Mesendoderm (in vitro differentiated cells): ENCODE measurements at regions not wholly inside any gene's neighbourhood (a gene's known extent, or its start where the extent isn't known, plus 50 kb on each side); places are given as distances from the start of the nearest gene placed in this dataset.

Experiments used
- DNase-seq: peaks from one replicate; pipeline ENCODE4 v3.0.0; 2013
- H2AK5ac ChIP-seq: 2 replicates; pipeline ENCODE4 v1.6.1; 2013; ENCODE audit warnings: low read length, inconsistent platforms
- H2BK120ac ChIP-seq: 2 replicates; pipeline ENCODE4 v1.6.1; 2013; ENCODE audit warnings: low read depth, mild to moderate bottlenecking, low read length, moderate library complexity, mixed read lengths
- H2BK15ac ChIP-seq: replicated peaks from 2 replicates; pipeline ENCODE4 v1.6.1; 2013; ENCODE audit warnings: low read depth, mild to moderate bottlenecking, moderate library complexity
- H2BK5ac ChIP-seq: 2 replicates; pipeline ENCODE4 v1.6.1; 2013; ENCODE audit warnings: low read length, inconsistent platforms
- H3K18ac ChIP-seq: 2 replicates; pipeline ENCODE4 v1.6.1; 2013; ENCODE audit warnings: mild to moderate bottlenecking, low read length, mixed read lengths
- H3K23ac ChIP-seq: one replicate; pipeline ENCODE4 v1.6.1; 2013; ENCODE audit warnings: low read length
- H3K27ac ChIP-seq: 2 replicates; pipeline ENCODE4 v1.5.1; 2013; ENCODE audit warnings: low read depth, mild to moderate bottlenecking, inconsistent platforms, low read length, moderate library complexity
- H3K27me3 ChIP-seq: 2 replicates; pipeline ENCODE4 v1.6.1; 2013; ENCODE audit warnings: low read length, control low read depth, mild to moderate bottlenecking, inconsistent platforms; ENCODE audit not compliant: insufficient read depth, poor library complexity
- H3K36me3 ChIP-seq: 2 replicates; pipeline ENCODE4 v1.6.1; 2013; ENCODE audit warnings: low read length, inconsistent platforms; ENCODE audit not compliant: control insufficient read depth, insufficient read depth
- H3K4ac ChIP-seq: one replicate; pipeline ENCODE4 v1.6.1; 2013; ENCODE audit warnings: low read depth, mild to moderate bottlenecking, low read length, moderate library complexity
- H3K4me1 ChIP-seq: 2 replicates; pipeline ENCODE4 v1.6.1; 2013; ENCODE audit warnings: low read depth, low read length, inconsistent platforms; ENCODE audit not compliant: control insufficient read depth
- H3K4me2 ChIP-seq: 2 replicates; pipeline ENCODE4 v1.6.1; 2013; ENCODE audit warnings: low read length
- H3K4me3 ChIP-seq: 2 replicates; pipeline ENCODE4 v1.5.1; 2013; ENCODE audit warnings: mild to moderate bottlenecking, low read length
- H3K56ac ChIP-seq: one replicate; pipeline ENCODE4 v1.6.1; 2013; ENCODE audit warnings: low read length
- H3K79me1 ChIP-seq: 2 replicates; pipeline ENCODE4 v1.6.1; 2013; ENCODE audit warnings: low read length, inconsistent platforms
- H3K79me2 ChIP-seq: 2 replicates; pipeline ENCODE4 v1.6.1; 2013; ENCODE audit warnings: mild to moderate bottlenecking, low read length; ENCODE audit not compliant: control insufficient read depth, insufficient read depth
- H3K9ac ChIP-seq: 2 replicates; pipeline ENCODE4 v1.6.1; 2013; ENCODE audit warnings: low read length, inconsistent platforms
- H4K5ac ChIP-seq: one replicate; pipeline ENCODE4 v1.6.1; 2013; ENCODE audit warnings: low read length
- H4K8ac ChIP-seq: one replicate; pipeline ENCODE4 v1.6.1; 2013; ENCODE audit warnings: low read depth, mild to moderate bottlenecking, control low read depth, low read length, moderate library complexity
- WGBS: extraction: QIAGEN DNeasy Blood & Tissue Kit; methylation state at CpG from one replicate; pipeline ENCODE4 v1.1.7; 2013; ENCODE audit warnings: low lambda C conversion rate, missing lambda C conversion rate; ENCODE audit not compliant: insufficient coverage; ENCODE audit errors: extremely low coverage; 5-methylcytosine and 5-hydroxymethylcytosine counted together

GRCh38 chr20:12225898-12226297, 308.2 kb downstream of the BTBD3 start:
- no peak overlapping the region for H3K4ac ChIP-seq
- peaks cover 2% of the 10 kb centered on the region for H3K27me3 ChIP-seq
- no peaks in the 10 kb centered on the region for H3K79me2 ChIP-seq
- WGBS = no CpG with 5 or more reads among the region's 1 CpG
- no peak overlapping the region for H4K8ac ChIP-seq
- H3K4me2 ChIP-seq = no peak overlapping the region
- H3K56ac ChIP-seq = no peak overlapping the region
- H3K79me1 ChIP-seq = no peaks in the 10 kb centered on the region
- H2BK5ac ChIP-seq = no peak overlapping the region
- no peak overlapping the region for H2BK120ac ChIP-seq
- H2AK5ac ChIP-seq = no peak overlapping the region
- no peaks in the 10 kb centered on the region for H3K36me3 ChIP-seq
- H3K27ac ChIP-seq = no peak overlapping the region
- H4K5ac ChIP-seq = no peak overlapping the region
- no peak overlapping the region for H3K9ac ChIP-seq
- no peak for DNase-seq
- no peak overlapping the region for H2BK15ac ChIP-seq
- H3K23ac ChIP-seq = no peak overlapping the region
- no peak overlapping the region for H3K18ac ChIP-seq
- no peak overlapping the region for H3K4me3 ChIP-seq
- H3K4me1 ChIP-seq = no peaks in the 10 kb centered on the region

- H2BK120ac ChIP-seq = no peak overlapping the region
- H3K4me2 ChIP-seq = no peak overlapping the region
- H3K23ac ChIP-seq = no peak overlapping the region
- no peak overlapping the region for H3K4me3 ChIP-seq
- H3K27ac ChIP-seq = no peak overlapping the region
- H4K5ac ChIP-seq = no peak overlapping the region
- H3K56ac ChIP-seq = no peak overlapping the region
- peaks cover 2% of the 10 kb centered on the region for H3K27me3 ChIP-seq
- H3K36me3 ChIP-seq = no peaks in the 10 kb centered on the region
- H3K4me1 ChIP-seq = no peaks in the 10 kb centered on the region
- no peak overlapping the region for H2BK15ac ChIP-seq
- no peak for DNase-seq
- no peak overlapping the region for H4K8ac ChIP-seq
- H3K18ac ChIP-seq = no peak overlapping the region
- H2AK5ac ChIP-seq = no peak overlapping the region
- no peak overlapping the region for H3K9ac ChIP-seq
- H3K79me2 ChIP-seq = no peaks in the 10 kb centered on the region
- no peak overlapping the region for H3K4ac ChIP-seq
- H2BK5ac ChIP-seq = no peak overlapping the region
- no peaks in the 10 kb centered on the region for H3K79me1 ChIP-seq
Observed at GRCh38 chr20:12229891-12230290, 312.2 kb downstream of the BTBD3 start.

- Histone ChIP-seq H2BK5ac (no peak overlapping the region), H3K9ac (no peak overlapping the region), H3K79me2 (no peaks in the 10 kb centered on the region), H3K56ac (no peak overlapping the region), H3K36me3 (no peaks in the 10 kb centered on the region), H3K27me3 (no peaks in the 10 kb centered on the region), H3K4me1 (no peaks in the 10 kb centered on the region), H2AK5ac (no peak overlapping the region), H3K4me2 (no peak overlapping the region), H3K23ac (no peak overlapping the region), H3K79me1 (no peaks in the 10 kb centered on the region), H3K4me3 (no peak overlapping the region), H2BK120ac (no peak overlapping the region), H4K5ac (no peak overlapping the region), H3K18ac (no peak overlapping the region), H3K4ac (no peak overlapping the region), H4K8ac (no peak overlapping the region), H3K27ac (no peak overlapping the region), H2BK15ac (no peak overlapping the region)
- no peak for DNase-seq
- no CpG with 5 or more reads among the region's 6 CpGs for WGBS
Observed at GRCh38 chr20:12237772-12238171, 320.1 kb downstream of the BTBD3 start.

GRCh38 chr20:12241065-12241464, 323.4 kb downstream of the BTBD3 start:
- Histone ChIP-seq H2BK5ac (no peak overlapping the region), H3K4me3 (no peak overlapping the region)

GRCh38 chr20:12243327-12243726, 325.6 kb downstream of the BTBD3 start:
- Histone ChIP-seq H3K4me2 (no peak overlapping the region), H3K36me3 (no peaks in the 10 kb centered on the region), H3K23ac (no peak overlapping the region), H3K79me1 (no peaks in the 10 kb centered on the region), H3K27me3 (no peaks in the 10 kb centered on the region), H4K5ac (no peak overlapping the region), H3K79me2 (no peaks in the 10 kb centered on the region), H2BK5ac (no peak overlapping the region), H3K4me1 (no peaks in the 10 kb centered on the region), H3K27ac (no peak overlapping the region), H3K56ac (no peak overlapping the region), H3K9ac (no peak overlapping the region), H2AK5ac (no peak overlapping the region), H2BK15ac (no peak overlapping the region), H2BK120ac (no peak overlapping the region), H4K8ac (no peak overlapping the region), H3K4me3 (no peak overlapping the region), H3K4ac (no peak overlapping the region), H3K18ac (no peak overlapping the region)
- WGBS = no CpG with 5 or more reads among the region's 5 CpGs
- no peak for DNase-seq

More at GRCh38 chr20:12241065-12241464, 323.4 kb downstream of the BTBD3 start:
- Histone ChIP-seq H3K4me2 (no peak overlapping the region), H3K27ac (no peak overlapping the region), H3K4me1 (no peaks in the 10 kb centered on the region), H3K27me3 (no peaks in the 10 kb centered on the region), H4K8ac (no peak overlapping the region), H2AK5ac (no peak overlapping the region), H3K18ac (no peak overlapping the region), H2BK120ac (no peak overlapping the region), H4K5ac (no peak overlapping the region), H3K79me2 (no peaks in the 10 kb centered on the region), H3K79me1 (no peaks in the 10 kb centered on the region), H3K23ac (no peak overlapping the region), H3K9ac (no peak overlapping the region), H3K4ac (no peak overlapping the region), H3K36me3 (no peaks in the 10 kb centered on the region), H3K56ac (no peak overlapping the region), H2BK15ac (no peak overlapping the region)
- no CpG with 5 or more reads among the region's 3 CpGs for WGBS
- no peak for DNase-seq

- Histone ChIP-seq H3K27me3 (no peaks in the 10 kb centered on the region), H3K4me2 (no peak overlapping the region), H3K4me3 (no peak overlapping the region), H2BK15ac (no peak overlapping the region), H3K27ac (no peak overlapping the region), H3K23ac (no peak overlapping the region), H3K36me3 (no peaks in the 10 kb centered on the region), H3K56ac (no peak overlapping the region), H2AK5ac (no peak overlapping the region), H3K79me2 (no peaks in the 10 kb centered on the region), H3K79me1 (no peaks in the 10 kb centered on the region), H3K18ac (no peak overlapping the region), H4K5ac (no peak overlapping the region), H3K4ac (no peak overlapping the region), H4K8ac (no peak overlapping the region), H2BK120ac (no peak overlapping the region), H3K4me1 (no peaks in the 10 kb centered on the region), H2BK5ac (no peak overlapping the region), H3K9ac (no peak overlapping the region)
- no peak for DNase-seq
- no CpG with 5 or more reads among the region's 2 CpGs for WGBS
Observed at GRCh38 chr20:12248481-12248880, 330.8 kb downstream of the BTBD3 start.
